Hepatocyte (in vitro differentiated cells): ENCODE measurements at regions not wholly inside any gene's neighbourhood (a gene's known extent, or its start where the extent isn't known, plus 50 kb on each side); places are given as distances from the start of the nearest gene placed in this dataset.
A peak's percentile ranks its signal among the peaks of the same experiment; 100 is the strongest.
"Not testable (repeated sequence)": the region's sequence is repeated elsewhere in the genome, so short reads cannot be mapped to it uniquely, and the experiment has no call there.

Experiments used
- DNase-seq: peaks from one replicate; pipeline ENCODE4 v3.0.0-alpha.2; 2016; ENCODE audit warnings: low spot score
- H2AFZ ChIP-seq: fragments of 200-600 bp; sonication (generic); 2 replicates; pipeline ENCODE4 v1.6.0; 2016; ENCODE audit warnings: antibody characterized with exemption, mild to moderate bottlenecking
- H3K27ac ChIP-seq: fragments of 200-600 bp; sonication (generic); 2 replicates; pipeline ENCODE4 v1.5.1; 2016; ENCODE audit warnings: mild to moderate bottlenecking
- H3K27me3 ChIP-seq: fragments of 200-600 bp; sonication (generic); 2 replicates; pipeline ENCODE4 v1.6.1; 2016
- H3K36me3 ChIP-seq: fragments of 200-600 bp; sonication (generic); replicated peaks from 2 replicates; pipeline ENCODE4 v1.5.1; 2016; ENCODE audit warnings: low read depth; ENCODE audit not compliant: insufficient read depth
- H3K4me1 ChIP-seq: fragments of 200-600 bp; sonication (generic); 2 replicates; pipeline ENCODE4 v1.5.1; 2016; ENCODE audit warnings: mild to moderate bottlenecking, moderate library complexity; ENCODE audit not compliant: insufficient read depth
- H3K4me2 ChIP-seq: fragments of 200-600 bp; sonication (generic); 2 replicates; pipeline ENCODE4 v1.6.0; 2016
- H3K4me3 ChIP-seq: fragments of 200-600 bp; sonication (generic); 2 replicates; pipeline ENCODE4 v1.5.1; 2016; ENCODE audit warnings: mild to moderate bottlenecking
- H3K79me2 ChIP-seq: fragments of 200-600 bp; sonication (generic); 2 replicates; pipeline ENCODE4 v1.6.0; 2017; ENCODE audit warnings: mild to moderate bottlenecking
- H3K9me2 ChIP-seq: fragments of 200-600 bp; sonication (generic); replicated peaks from 2 replicates; pipeline ENCODE4 v1.6.0; 2017; ENCODE audit warnings: mild to moderate bottlenecking; ENCODE audit not compliant: insufficient read depth
- H3K9me3 ChIP-seq: fragments of 200-600 bp; sonication (generic); 2 replicates; pipeline ENCODE4 v1.5.1; 2016; ENCODE audit warnings: low read depth, mild to moderate bottlenecking
- H4K20me1 ChIP-seq: fragments of 200-600 bp; sonication (generic); 2 replicates; pipeline ENCODE4 v1.6.0; 2016; ENCODE audit warnings: mild to moderate bottlenecking; ENCODE audit not compliant: insufficient read depth, poor library complexity, severe bottlenecking
- EZH2 ChIP-seq: fragments of 200-600 bp; sonication (generic); IDR thresholded peaks from 2 replicates; pipeline ENCODE4 v1.6.1; 2016; ENCODE audit warnings: antibody characterized with exemption, mild to moderate bottlenecking, borderline replicate concordance
- EZH2phosphoT487 ChIP-seq: fragments of 200-600 bp; sonication (generic); IDR thresholded peaks from one replicate; pipeline ENCODE4 v1.6.1; 2018; ENCODE audit warnings: antibody characterized with exemption, mild to moderate bottlenecking, low read depth, moderate library complexity; ENCODE audit not compliant: unreplicated experiment, severe bottlenecking
- WGBS: methylation state at CpG from one replicate; pipeline ENCODE4 v1.1.6; 2016; ENCODE audit warnings: low lambda C conversion rate; ENCODE audit errors: missing lambda C conversion rate; 5-methylcytosine and 5-hydroxymethylcytosine counted together
- TF ChIP-seq, protein P1 (sequence below): fragments of 200-600 bp; sonication (generic); IDR thresholded peaks from 2 replicates; pipeline ENCODE4 v1.5.1; 2016; ENCODE audit warnings: antibody characterized with exemption, mild to moderate bottlenecking; ENCODE audit not compliant: poor library complexity

DNA sequence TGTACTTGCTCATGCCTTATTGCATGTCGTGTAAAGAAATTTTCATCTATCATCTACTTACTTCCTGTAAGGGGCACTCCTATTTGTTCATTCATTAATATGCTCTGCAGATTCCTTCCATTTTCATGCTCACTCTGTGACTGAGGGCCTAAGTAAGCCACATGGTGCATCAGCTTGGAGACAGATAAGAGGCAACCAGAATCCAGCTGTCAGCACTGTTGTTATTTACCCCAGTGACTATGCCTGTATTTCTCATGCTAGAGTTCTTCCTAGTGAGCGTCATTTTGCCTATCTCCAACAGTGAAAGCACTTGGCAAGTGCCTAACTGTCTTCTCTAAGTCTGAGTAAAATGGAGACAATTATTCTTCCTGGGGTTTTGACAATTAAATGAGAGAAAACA is 124.8 kb upstream of the ABI3BP start:
- no peak overlapping the region for H3K4me3 ChIP-seq
- no peak overlapping the region for H3K27ac ChIP-seq
- no peak overlapping the region for H3K4me2 ChIP-seq
- TF ChIP-seq, protein P1, sequence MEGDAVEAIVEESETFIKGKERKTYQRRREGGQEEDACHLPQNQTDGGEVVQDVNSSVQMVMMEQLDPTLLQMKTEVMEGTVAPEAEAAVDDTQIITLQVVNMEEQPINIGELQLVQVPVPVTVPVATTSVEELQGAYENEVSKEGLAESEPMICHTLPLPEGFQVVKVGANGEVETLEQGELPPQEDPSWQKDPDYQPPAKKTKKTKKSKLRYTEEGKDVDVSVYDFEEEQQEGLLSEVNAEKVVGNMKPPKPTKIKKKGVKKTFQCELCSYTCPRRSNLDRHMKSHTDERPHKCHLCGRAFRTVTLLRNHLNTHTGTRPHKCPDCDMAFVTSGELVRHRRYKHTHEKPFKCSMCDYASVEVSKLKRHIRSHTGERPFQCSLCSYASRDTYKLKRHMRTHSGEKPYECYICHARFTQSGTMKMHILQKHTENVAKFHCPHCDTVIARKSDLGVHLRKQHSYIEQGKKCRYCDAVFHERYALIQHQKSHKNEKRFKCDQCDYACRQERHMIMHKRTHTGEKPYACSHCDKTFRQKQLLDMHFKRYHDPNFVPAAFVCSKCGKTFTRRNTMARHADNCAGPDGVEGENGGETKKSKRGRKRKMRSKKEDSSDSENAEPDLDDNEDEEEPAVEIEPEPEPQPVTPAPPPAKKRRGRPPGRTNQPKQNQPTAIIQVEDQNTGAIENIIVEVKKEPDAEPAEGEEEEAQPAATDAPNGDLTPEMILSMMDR: no peak
- no peak for TF ChIP-seq EZH2
- TF ChIP-seq EZH2phosphoT487: no peak
- no peaks in the 10 kb centered on the region for H3K9me2 ChIP-seq
- no peaks in the 10 kb centered on the region for H3K4me1 ChIP-seq
- H3K9me3 ChIP-seq: no peaks in the 10 kb centered on the region
- no peaks in the 10 kb centered on the region for H3K36me3 ChIP-seq
- no peaks in the 10 kb centered on the region for H4K20me1 ChIP-seq
- 71% methylated on average over 2 of the region's 2 CpGs for WGBS
- no peak overlapping the region for H2AFZ ChIP-seq
- no peaks in the 10 kb centered on the region for H3K27me3 ChIP-seq
- no peaks in the 10 kb centered on the region for H3K79me2 ChIP-seq
- peak; percentile 16 for DNase-seq

DNA sequence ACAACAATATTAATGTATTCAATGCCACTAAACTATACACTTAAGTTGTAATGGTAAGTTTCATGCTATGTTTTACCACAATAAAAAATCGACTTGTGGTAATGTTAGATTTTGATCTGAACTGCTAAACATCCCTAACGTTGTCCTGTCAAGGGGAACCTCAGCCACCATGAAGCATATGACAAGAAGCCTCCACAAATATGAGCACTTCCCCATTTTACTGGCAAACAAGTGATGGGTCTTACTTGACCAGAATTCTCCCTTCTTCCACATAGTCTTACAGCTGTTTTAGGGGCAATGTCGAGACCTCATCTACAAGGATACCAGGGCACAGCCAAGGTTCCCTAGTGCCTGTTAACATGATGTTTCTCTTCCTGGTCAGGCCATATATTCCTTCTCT is 124.2 kb upstream of the ABI3BP start:
- no peak for DNase-seq
- H3K27ac ChIP-seq: no peak overlapping the region
- no peaks in the 10 kb centered on the region for H4K20me1 ChIP-seq
- no peak overlapping the region for H3K4me2 ChIP-seq
- WGBS: 78% methylated on average over 3 of the region's 3 CpGs
- TF ChIP-seq EZH2phosphoT487: no peak
- TF ChIP-seq, protein P1: no peak
- TF ChIP-seq EZH2: no peak
- no peaks in the 10 kb centered on the region for H3K79me2 ChIP-seq
- H3K4me3 ChIP-seq: no peak overlapping the region
- H3K9me3 ChIP-seq: no peaks in the 10 kb centered on the region
- no peaks in the 10 kb centered on the region for H3K27me3 ChIP-seq
- no peak overlapping the region for H2AFZ ChIP-seq
- no peaks in the 10 kb centered on the region for H3K4me1 ChIP-seq
- no peaks in the 10 kb centered on the region for H3K36me3 ChIP-seq
- no peaks in the 10 kb centered on the region for H3K9me2 ChIP-seq

DNA sequence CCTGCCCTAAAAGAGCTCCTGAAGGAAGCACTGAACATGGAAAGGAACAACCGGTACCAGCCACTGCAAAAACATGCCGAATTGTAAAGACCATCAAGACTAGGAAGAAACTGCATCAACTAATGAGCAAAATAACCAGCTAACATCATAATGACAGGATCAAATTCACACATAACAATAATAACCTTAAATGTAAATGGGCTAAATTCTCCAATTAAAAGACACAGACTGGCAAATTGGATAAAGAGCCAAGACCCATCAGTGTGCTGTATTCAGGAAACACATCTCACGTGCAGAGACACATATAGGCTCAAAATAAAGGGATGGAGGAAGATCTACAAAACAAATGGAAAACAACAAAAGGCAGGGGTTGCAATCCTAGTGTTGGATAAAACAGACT is 117.1 kb upstream of the ABI3BP start:
- H3K4me1 ChIP-seq, DNase-seq, H3K4me2 ChIP-seq, H3K27ac ChIP-seq, H4K20me1 ChIP-seq, H2AFZ ChIP-seq, H3K27me3 ChIP-seq, H3K79me2 ChIP-seq, H3K4me3 ChIP-seq, H3K9me2 ChIP-seq, H3K9me3 ChIP-seq, H3K36me3 ChIP-seq: not testable (repeated sequence)
- 87% methylated on average over 3 of the region's 3 CpGs for whole genome bisulfite sequencing

DNA sequence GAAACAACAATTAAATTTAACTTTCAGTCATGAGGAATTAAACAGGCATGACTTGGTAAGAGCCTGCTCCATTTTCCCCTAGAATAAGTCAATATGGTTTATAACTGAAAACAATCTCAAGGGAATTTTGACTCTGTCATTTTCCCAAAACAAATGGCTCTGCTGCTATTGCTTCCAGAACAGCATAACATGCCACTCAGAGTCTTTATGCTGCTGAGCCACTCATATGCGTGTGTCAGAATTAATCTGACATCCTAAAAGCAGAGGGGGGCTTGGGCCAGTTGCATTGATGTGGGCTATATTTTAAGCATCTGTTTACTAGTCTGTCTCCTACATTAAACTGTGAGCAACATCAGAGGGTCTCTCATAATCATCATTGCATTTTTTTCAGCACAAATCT is 111.1 kb upstream of the ABI3BP start:
- H3K9me2 ChIP-seq: no peaks in the 10 kb centered on the region

More for the DNA sequence above, 111.1 kb upstream of the ABI3BP start:
- H3K79me2 ChIP-seq: no peaks in the 10 kb centered on the region
- peaks cover 4% of the 10 kb centered on the region for H3K4me1 ChIP-seq
- no peaks in the 10 kb centered on the region for H4K20me1 ChIP-seq
- H3K4me3 ChIP-seq: no peak overlapping the region
- H3K4me2 ChIP-seq: no peak overlapping the region
- WGBS: 78% methylated on average over 1 of the region's 1 CpG
- H3K27ac ChIP-seq: no peak overlapping the region
- H3K9me3 ChIP-seq: no peaks in the 10 kb centered on the region
- H3K27me3 ChIP-seq: no peaks in the 10 kb centered on the region
- DNase-seq: no peak
- TF ChIP-seq, protein P1: no peak
- TF ChIP-seq EZH2 (no peak), EZH2phosphoT487 (no peak)
- H2AFZ ChIP-seq: no peak overlapping the region
- no peaks in the 10 kb centered on the region for H3K36me3 ChIP-seq
